Activated CD8-positive, alpha-beta memory T cell treated with anti-CD3 and anti-CD28 coated beads, Interleukin-2, amount 10 ng/mL, durations not matched to agents 7 days and 5 days (primary cell): ENCODE measurements at regions not wholly inside any gene's neighbourhood (a gene's known extent, or its start where the extent isn't known, plus 50 kb on each side); places are given as distances from the start of the nearest gene placed in this dataset.

Source experiments
- ATAC-seq: fragments of 150-1000 bp; cut with Tn5 transposase; one replicate; pipeline ENCODE4 v1.10.0; 2021; ENCODE audit warnings: moderate library complexity
- CTCF ChIA-PET: fragments of 350-600 bp; sonication (Branson Sonifier 250); formaldehyde crosslinking; loops from one replicate; lab custom pipeline; 2021; ENCODE audit warnings: antibody characterized with exemption; lab: Charles Lee
- DNase-seq: peaks from one replicate; pipeline ENCODE4 v3.0.0-alpha.2; 2020
- H3K27ac Mint-ChIP-seq: one replicate; pipeline ENCODE4 v1.8.0; 2021; ENCODE audit warnings: mild to moderate bottlenecking, mixed read lengths
- H3K27me3 Mint-ChIP-seq: one replicate; pipeline ENCODE4 v1.8.0; 2021; ENCODE audit warnings: mixed read lengths
- H3K36me3 Mint-ChIP-seq: one replicate; pipeline ENCODE4 v1.8.0; 2021; ENCODE audit warnings: mild to moderate bottlenecking, mixed read lengths
- H3K4me1 Mint-ChIP-seq: one replicate; pipeline ENCODE4 v1.8.0; 2021; ENCODE audit warnings: mixed read lengths
- H3K4me3 Mint-ChIP-seq: one replicate; pipeline ENCODE4 v1.8.0; 2021; ENCODE audit warnings: mild to moderate bottlenecking, moderate library complexity, mixed read lengths
- H3K9me3 Mint-ChIP-seq: one replicate; pipeline ENCODE4 v1.8.0; 2022; ENCODE audit warnings: low read depth, mixed read lengths

- H3K4me3 Mint-ChIP-seq: no peak overlapping the region
- no peak overlapping the region for H3K27ac Mint-ChIP-seq
- CTCF ChIA-PET: no interaction called here
Measured at GRCh38 chr4:122010610-122011009, 58.8 kb upstream of the TRPC3 start.

GRCh38 chr4:122009524-122009923 lies 57.7 kb upstream of the TRPC3 start:
- DNase-seq (no peak), ATAC-seq (no peak)
- CTCF ChIA-PET: no interaction called here
- H3K36me3 Mint-ChIP-seq: no peaks in the 10 kb centered on the region
- peaks cover 11% of the 10 kb centered on the region for H3K4me1 Mint-ChIP-seq
- peaks cover 4% of the 10 kb centered on the region for H3K27me3 Mint-ChIP-seq
- H3K27ac Mint-ChIP-seq: no peak overlapping the region
- no peaks in the 10 kb centered on the region for H3K9me3 Mint-ChIP-seq
- H3K4me3 Mint-ChIP-seq: no peak overlapping the region

More at GRCh38 chr4:122010610-122011009, 58.8 kb upstream of the TRPC3 start:
- DNase-seq: no peak
- ATAC-seq: no peak
- H3K4me1 Mint-ChIP-seq: peaks cover 11% of the 10 kb centered on the region
- H3K27me3 Mint-ChIP-seq: peaks cover 4% of the 10 kb centered on the region
- no peaks in the 10 kb centered on the region for H3K9me3 Mint-ChIP-seq
- no peaks in the 10 kb centered on the region for H3K36me3 Mint-ChIP-seq

DNA sequence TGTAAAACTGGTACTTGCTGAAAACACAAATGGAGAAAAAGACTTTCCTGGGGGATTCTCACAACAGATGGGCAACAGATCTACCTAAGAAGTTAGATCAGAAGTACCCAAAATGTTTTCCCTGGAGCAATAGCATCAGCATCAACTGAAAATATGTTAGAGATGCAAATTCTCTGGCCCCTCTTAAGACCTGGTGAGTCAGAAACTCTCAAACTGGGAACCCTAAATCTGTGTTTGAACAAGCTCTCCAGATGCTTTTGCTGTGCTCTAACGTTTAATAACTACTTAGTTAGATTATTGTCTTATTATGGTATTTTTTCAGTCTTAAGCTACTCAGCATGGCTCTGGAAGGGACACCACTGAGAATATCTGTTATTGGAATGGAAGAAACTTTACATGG lies 55.2 kb upstream of the TRPC3 start:
- H3K27ac Mint-ChIP-seq: no peak overlapping the region
- peaks cover 11% of the 10 kb centered on the region for H3K4me1 Mint-ChIP-seq
- H3K9me3 Mint-ChIP-seq: no peaks in the 10 kb centered on the region
- ATAC-seq (no peak), DNase-seq (no peak)
- H3K36me3 Mint-ChIP-seq: no peaks in the 10 kb centered on the region
- peaks cover 8% of the 10 kb centered on the region for H3K27me3 Mint-ChIP-seq
- CTCF ChIA-PET: interaction anchor here (2.1 kb wide), 1 partner anchor 107 kb away, joined by 8 read pairs; no protein-coding TSS in a partner anchor
- no peak overlapping the region for H3K4me3 Mint-ChIP-seq

- H3K36me3 Mint-ChIP-seq: no peaks in the 10 kb centered on the region
- no peak overlapping the region for H3K27ac Mint-ChIP-seq
- CTCF ChIA-PET: interaction anchor here (1.2 to 2.1 kb wide), 2 partner anchors 105 to 573 kb away, joined by 5 to 8 read pairs; no protein-coding TSS in a partner anchor
- no peaks in the 10 kb centered on the region for H3K9me3 Mint-ChIP-seq
- peaks cover 13% of the 10 kb centered on the region for H3K27me3 Mint-ChIP-seq
- DNase-seq (no peak), ATAC-seq (no peak)
- H3K4me1 Mint-ChIP-seq: peaks cover 11% of the 10 kb centered on the region
- no peak overlapping the region for H3K4me3 Mint-ChIP-seq
Measured at GRCh38 chr4:122005064-122005755, 53.4 kb upstream of the TRPC3 start.

DNA sequence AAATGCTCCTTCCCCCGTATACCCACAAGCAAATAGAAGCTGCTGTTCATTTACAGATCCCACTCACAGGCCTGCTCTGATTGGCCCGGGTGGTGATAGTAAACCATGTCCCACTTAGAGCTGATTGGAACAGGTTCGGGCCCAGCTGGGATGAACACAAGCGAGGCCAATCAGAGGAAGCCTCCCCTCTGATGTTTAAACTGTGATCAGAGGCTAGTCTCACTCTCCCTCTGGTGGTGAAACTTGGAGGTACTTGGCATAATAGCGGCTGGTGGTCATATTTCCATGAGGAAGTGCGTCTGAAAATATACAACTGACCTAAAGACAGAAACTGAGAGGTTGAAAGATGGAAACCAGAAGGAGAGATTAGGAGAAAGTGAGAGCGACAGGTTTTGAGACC lies 51.5 kb upstream of the TRPC3 start:
- no peaks in the 10 kb centered on the region for H3K9me3 Mint-ChIP-seq
- CTCF ChIA-PET: interaction anchor here (1.2 to 2.4 kb wide), 4 partner anchors 53 to 575 kb away, joined by 3 to 5 read pairs (median 4); no protein-coding TSS in a partner anchor
- ATAC-seq: peak; percentile 50
- no peaks in the 10 kb centered on the region for H3K36me3 Mint-ChIP-seq
- peaks cover 16% of the 10 kb centered on the region for H3K27me3 Mint-ChIP-seq
- no peak overlapping the region for H3K27ac Mint-ChIP-seq
- no peak overlapping the region for H3K4me3 Mint-ChIP-seq
- H3K4me1 Mint-ChIP-seq: peaks cover 11% of the 10 kb centered on the region
- DNase-seq: peak; percentile 43
